Calu3 (cell line): ENCODE measurements at regions not wholly inside any gene's neighbourhood (a gene's known extent, or its start where the extent isn't known, plus 50 kb on each side); places are given as distances from the start of the nearest gene placed in this dataset.

Experiments
- BruUV-seq: library from RNA; stranded (reverse); fragments of 400-500 nt; replicated peaks from 2 replicates; lab custom pipeline; 2021; lab: Mats Ljungman, UMichigan
- CTCF ChIA-PET: fragments of 300-600 bp; sonication (Branson Sonifier 250); formaldehyde crosslinking; loops from one replicate; lab custom pipeline; 2022; ENCODE audit warnings: antibody characterized with exemption; lab: Charles Lee
- DNase-seq: peaks from one replicate; pipeline ENCODE4 v3.0.0; 2022
- H3K27ac Mint-ChIP-seq: one replicate; pipeline ENCODE4 v1.8.0; 2022; ENCODE audit warnings: mixed read lengths; ENCODE audit not compliant: unreplicated experiment
- H3K27me3 Mint-ChIP-seq: one replicate; pipeline ENCODE4 v1.8.0; 2022; ENCODE audit warnings: mixed read lengths; ENCODE audit not compliant: unreplicated experiment
- H3K36me3 Mint-ChIP-seq: one replicate; pipeline ENCODE4 v1.8.0; 2022; ENCODE audit warnings: mild to moderate bottlenecking, moderate library complexity, mixed read lengths; ENCODE audit not compliant: insufficient read depth, unreplicated experiment
- H3K4me1 Mint-ChIP-seq: one replicate; pipeline ENCODE4 v1.8.0; 2022; ENCODE audit warnings: mild to moderate bottlenecking, low read depth, mixed read lengths; ENCODE audit not compliant: unreplicated experiment
- H3K4me3 Mint-ChIP-seq: one replicate; pipeline ENCODE4 v1.8.0; 2022; ENCODE audit warnings: mild to moderate bottlenecking, low read depth, moderate library complexity, mixed read lengths; ENCODE audit not compliant: unreplicated experiment
- H3K9me3 Mint-ChIP-seq: one replicate; pipeline ENCODE4 v1.8.0; 2022; ENCODE audit warnings: low read depth, mixed read lengths; ENCODE audit not compliant: unreplicated experiment
- intact Hi-C: fragments of 100-400 bp; cut with micrococcal nuclease; formaldehyde crosslinking; loops from one replicate; pipeline ENCODE4 v1.10.0; 2022; ENCODE audit not compliant: unreplicated experiment
- TF ChIP-seq, protein P1 (sequence below): fragments of 200-600 bp; IDR thresholded peaks from one replicate; pipeline ENCODE4 v1.8.0; 2022; ENCODE audit warnings: antibody characterized with exemption; ENCODE audit not compliant: unreplicated experiment

GRCh38 chr14:100463937-100464336 lies 123.3 kb downstream of the BEGAIN start:
- no peaks in the 10 kb centered on the region for H3K36me3 Mint-ChIP-seq

DNA sequence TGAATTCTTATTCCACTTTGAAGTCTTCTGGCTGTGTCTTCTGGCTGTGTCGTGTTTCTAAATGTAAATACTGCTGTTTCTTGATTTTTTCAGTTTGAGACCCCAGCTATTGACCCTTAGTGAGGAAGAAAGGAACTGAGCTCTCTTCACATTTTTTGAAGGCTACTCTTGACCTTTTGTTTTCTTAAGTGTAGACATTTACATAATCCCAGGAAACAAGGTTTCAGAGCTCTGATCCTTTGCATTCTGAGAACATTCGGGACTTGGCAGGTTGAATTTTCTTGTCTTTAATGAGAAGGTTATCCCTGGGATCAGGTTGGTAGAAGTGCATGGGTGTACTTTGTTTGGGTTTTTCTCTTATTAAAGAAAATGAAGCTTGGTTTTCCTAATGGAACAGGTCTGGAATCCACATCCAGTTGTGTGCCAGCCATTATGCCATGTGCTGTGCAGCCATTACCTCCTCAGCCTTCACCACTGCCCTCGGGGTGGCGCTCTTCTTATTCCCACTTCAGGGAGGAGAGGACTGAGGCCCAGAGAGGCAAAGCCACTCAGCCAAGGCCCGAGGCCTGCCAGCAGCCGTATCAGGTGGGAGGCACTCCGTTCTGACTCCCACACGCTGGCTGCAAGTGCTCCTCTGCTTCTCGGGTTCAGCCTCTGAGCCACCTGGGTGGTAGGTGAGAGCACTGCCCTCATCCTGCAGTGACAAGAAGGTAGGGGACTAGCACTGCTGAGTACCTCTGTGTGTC lies 120.9 kb downstream of the BEGAIN start:
- H3K27ac Mint-ChIP-seq: no peak overlapping the region
- TF ChIP-seq, protein P1, sequence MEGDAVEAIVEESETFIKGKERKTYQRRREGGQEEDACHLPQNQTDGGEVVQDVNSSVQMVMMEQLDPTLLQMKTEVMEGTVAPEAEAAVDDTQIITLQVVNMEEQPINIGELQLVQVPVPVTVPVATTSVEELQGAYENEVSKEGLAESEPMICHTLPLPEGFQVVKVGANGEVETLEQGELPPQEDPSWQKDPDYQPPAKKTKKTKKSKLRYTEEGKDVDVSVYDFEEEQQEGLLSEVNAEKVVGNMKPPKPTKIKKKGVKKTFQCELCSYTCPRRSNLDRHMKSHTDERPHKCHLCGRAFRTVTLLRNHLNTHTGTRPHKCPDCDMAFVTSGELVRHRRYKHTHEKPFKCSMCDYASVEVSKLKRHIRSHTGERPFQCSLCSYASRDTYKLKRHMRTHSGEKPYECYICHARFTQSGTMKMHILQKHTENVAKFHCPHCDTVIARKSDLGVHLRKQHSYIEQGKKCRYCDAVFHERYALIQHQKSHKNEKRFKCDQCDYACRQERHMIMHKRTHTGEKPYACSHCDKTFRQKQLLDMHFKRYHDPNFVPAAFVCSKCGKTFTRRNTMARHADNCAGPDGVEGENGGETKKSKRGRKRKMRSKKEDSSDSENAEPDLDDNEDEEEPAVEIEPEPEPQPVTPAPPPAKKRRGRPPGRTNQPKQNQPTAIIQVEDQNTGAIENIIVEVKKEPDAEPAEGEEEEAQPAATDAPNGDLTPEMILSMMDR: no peak
- intact Hi-C loops: no loop called here
- CTCF ChIA-PET: interaction anchor here (1.5 kb wide), 1 partner anchor 10 kb away, joined by 5 read pairs; no protein-coding TSS in a partner anchor
- no peaks in the 10 kb centered on the region for H3K9me3 Mint-ChIP-seq
- no peaks in the 10 kb centered on the region for H3K36me3 Mint-ChIP-seq
- no peak overlapping the region for H3K4me3 Mint-ChIP-seq
- peaks cover 27% of the 10 kb centered on the region for H3K27me3 Mint-ChIP-seq
- H3K4me1 Mint-ChIP-seq: peaks cover 4% of the 10 kb centered on the region
- no TSS peak for BruUV-seq
- no peak for DNase-seq

More at GRCh38 chr14:100463937-100464336, 123.3 kb downstream of the BEGAIN start:
- TF ChIP-seq, protein P1: no peak
- Mint-ChIP-seq H3K4me3 (no peak overlapping the region), H3K27me3 (peaks cover 27% of the 10 kb centered on the region), H3K9me3 (no peaks in the 10 kb centered on the region), H3K4me1 (no peaks in the 10 kb centered on the region), H3K27ac (no peak overlapping the region)
- intact Hi-C loops: no loop called here
- DNase-seq: no peak
- CTCF ChIA-PET: interaction anchor here (1.0 kb wide), 1 partner anchor 46 kb away, joined by 4 read pairs; no protein-coding TSS in a partner anchor
- no TSS peak for BruUV-seq

- Mint-ChIP-seq H3K4me3 (no peak overlapping the region), H3K27me3 (peaks cover 27% of the 10 kb centered on the region), H3K27ac (no peak overlapping the region), H3K4me1 (peaks cover 13% of the 10 kb centered on the region), H3K9me3 (no peaks in the 10 kb centered on the region), H3K36me3 (no peaks in the 10 kb centered on the region)
- DNase-seq: no peak
- BruUV-seq: no TSS peak
- TF ChIP-seq, protein P1: no peak
- intact Hi-C loops: no loop called here
- CTCF ChIA-PET: interaction anchor here (1.5 kb wide), 1 partner anchor 9 kb away, joined by 5 read pairs; no protein-coding TSS in a partner anchor
These were observed 120.0 kb downstream of the BEGAIN start for GRCh38 chr14:100467046-100467750.

- CTCF ChIA-PET: no interaction called here
- no peaks in the 10 kb centered on the region for H3K36me3 Mint-ChIP-seq
- peaks cover 20% of the 10 kb centered on the region for H3K27me3 Mint-ChIP-seq
- no peak overlapping the region for H3K27ac Mint-ChIP-seq
- H3K4me1 Mint-ChIP-seq: peaks cover 19% of the 10 kb centered on the region
- no peak for DNase-seq
- BruUV-seq: no TSS peak
- intact Hi-C loops: no loop called here
- H3K9me3 Mint-ChIP-seq: no peaks in the 10 kb centered on the region
- TF ChIP-seq, protein P1: no peak
- H3K4me3 Mint-ChIP-seq: no peak overlapping the region
These were observed 119.3 kb downstream of the BEGAIN start for GRCh38 chr14:100467939-100468338.
